ENCODE measurements at regions not wholly inside any gene's neighbourhood (a gene's known extent, or its start where the extent isn't known, plus 50 kb on each side); places are given as distances from the start of the nearest gene placed in this dataset.
A peak's percentile ranks its signal among the peaks of the same experiment; 100 is the strongest.

DNA sequence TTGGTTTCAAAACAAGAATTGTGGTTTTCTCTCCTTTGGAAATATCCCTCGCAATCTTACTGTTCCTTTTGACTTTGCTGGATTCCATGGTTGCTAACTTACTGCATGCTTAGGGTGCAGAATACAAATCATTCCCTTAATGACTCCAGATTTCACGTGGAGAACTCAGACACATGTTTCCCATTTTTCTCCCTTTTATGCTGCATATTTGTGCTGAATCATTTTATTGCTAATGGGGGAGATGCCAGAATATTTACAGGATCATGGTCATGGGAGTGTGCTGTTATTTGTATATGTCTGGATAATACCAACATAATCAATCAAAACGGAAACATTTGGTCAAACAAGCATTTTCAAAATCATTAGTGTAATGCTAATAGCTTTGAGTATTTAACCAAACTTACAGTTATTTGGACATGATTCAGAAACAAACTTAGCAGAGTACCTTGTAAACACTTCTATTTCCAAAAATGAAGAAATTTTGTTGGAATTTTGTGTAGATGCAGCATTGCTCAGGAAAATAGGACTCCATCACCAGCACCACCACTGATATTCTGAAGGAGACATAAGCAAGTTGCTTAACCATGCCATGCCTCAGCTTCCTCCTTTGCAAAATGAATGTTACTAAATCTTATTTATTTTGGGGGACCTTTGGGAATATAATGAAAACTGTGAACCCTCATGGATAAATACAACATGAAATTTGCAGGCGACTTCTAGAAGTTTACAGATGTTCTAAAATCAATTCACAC, 122.5 kb upstream of the RND3 start:
- DNase-seq: no peak

DNA sequence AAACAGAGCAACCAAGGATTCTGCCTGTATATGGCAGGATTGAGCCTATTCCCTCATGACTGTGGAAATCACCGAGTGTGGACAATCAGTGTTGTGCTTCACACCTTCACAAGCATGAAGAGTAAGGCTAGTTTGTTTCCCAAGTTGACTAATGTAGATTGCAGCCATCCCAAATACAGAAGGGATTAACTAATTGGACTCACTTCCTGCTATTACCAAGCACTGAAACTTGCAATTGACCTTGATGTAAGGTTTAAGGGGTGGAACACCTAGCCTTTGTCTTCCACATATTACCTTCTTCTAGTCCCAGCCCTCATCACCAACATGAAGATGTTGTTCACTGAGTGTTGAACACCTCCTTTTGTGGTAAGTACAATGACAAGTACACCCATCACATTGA, 120.9 kb upstream of the RND3 start:
- no peak for DNase-seq

DNA sequence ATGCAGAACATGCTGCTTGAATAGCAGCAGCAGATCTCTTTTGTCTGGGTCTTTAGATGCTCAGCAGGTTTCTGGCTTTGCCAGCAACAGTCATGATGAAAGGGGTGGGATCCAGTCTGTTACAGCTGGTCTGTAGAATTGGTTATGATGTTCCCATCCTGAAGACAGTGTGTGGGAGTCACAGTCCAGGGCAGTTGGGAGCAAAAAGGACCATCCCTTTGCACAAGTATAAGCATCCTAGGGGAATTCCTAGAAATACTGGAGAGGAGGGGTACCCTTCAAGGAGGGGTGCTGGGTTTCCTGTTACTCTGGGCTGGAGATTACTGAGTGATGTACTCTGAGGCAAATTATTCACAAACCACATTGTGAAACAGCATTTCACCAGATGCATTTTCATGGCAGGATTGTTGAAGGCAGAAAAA, 119.9 kb upstream of the RND3 start:
- no peak for DNase-seq

DNA sequence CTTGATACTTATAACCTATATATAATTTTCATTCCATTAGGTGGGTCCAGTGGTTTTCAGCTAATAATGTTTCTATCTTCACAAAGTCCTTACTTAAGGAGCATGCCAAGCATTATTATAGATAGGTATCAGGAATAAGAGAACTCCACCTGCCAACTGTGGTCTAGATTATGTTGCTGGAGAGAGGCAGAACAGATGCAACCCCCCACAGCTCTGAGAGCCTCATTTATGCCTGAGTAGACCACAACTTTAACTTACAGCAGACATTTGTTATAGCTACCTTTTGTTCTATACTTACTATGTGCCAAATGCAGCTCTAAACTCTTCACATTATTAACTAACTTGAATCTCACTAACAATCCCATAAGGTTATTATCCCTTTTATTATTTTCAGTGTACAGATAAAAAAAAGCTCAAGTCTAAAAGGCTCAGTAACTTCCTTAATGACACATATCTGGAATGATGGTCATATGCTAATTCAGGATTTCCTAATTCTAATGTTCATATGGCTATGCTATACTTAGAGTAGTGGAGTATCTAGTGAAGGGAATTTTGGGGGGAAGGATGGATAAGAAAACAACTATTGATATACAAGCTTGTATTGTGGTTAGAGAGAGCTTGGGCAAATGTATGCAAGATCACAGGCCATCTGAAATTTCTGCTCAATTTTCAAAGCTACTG, 119.1 kb upstream of the RND3 start:
- no peak for DNase-seq

DNA sequence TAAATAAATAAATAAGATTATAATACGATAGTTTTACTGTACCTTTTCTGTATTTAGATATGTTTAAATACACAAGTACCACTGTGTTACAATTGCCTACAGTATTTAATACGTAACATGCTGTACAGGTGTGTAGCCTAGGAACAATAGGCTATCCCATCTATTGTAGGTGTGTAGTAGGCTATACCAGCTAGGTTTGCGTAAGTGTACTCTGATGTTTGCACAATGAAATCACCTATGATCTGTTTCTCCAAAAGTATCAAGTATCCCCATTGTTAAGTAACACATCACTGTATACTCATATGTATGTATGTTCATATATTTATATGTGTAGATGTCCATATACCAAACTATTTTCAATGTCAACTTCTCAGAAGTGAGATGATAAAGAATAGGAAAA, 118.2 kb upstream of the RND3 start:
- no peak for DNase-seq

DNA sequence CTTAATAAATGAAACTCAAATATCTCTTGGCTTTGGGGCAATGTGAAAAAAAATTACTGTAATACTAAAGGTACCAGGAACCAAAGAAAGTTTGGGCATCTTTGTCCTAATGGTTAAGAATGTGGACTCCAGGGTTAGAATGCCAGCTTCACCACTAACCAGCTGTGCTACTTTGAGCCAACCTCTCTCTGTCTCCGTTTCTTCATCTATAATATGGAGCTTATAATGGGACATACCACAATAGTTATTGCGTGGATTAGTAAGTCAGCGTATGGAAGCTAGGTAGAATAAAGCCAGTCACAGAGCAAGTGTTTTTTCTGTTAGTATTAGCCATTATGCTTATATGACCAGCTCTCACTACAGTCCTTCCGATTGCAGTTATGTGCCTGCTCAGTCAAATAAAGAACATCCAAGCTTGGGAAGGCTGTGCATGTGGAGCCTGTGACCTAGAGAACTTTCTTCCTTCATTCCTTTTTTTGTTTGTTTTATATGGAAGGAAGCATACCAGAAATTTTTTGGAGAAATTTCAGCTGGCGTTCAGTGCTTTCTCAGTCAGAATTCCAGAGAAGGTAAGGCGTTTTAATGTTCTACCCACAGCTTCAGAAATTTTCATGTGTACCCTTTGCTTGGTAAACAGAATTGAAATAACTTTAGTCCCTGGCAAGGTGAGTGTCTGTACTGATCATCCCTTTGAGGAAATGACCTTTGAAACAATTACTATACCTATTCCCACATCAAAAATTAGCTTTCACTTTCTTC, 114.0 kb upstream of the RND3 start:
- DNase-seq: no peak

DNA sequence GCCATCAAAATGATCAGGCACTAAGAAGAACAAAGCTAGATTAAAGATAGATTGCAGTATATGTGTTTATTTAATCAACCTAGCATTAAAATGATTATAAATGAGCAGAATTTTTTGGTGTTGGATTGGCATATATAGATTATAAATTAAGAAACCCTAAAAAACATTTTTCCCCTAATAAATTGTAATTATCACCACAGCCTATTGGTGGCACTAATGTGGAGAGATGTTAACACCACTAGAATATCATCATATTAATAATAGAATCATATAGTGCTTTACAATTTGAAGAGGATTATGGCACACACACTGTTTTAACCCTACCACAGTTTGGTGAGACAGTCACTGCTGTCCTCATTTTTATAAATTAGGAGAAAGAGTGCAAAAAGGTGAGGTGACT, 112.4 kb upstream of the RND3 start:
- no peak for DNase-seq

DNA sequence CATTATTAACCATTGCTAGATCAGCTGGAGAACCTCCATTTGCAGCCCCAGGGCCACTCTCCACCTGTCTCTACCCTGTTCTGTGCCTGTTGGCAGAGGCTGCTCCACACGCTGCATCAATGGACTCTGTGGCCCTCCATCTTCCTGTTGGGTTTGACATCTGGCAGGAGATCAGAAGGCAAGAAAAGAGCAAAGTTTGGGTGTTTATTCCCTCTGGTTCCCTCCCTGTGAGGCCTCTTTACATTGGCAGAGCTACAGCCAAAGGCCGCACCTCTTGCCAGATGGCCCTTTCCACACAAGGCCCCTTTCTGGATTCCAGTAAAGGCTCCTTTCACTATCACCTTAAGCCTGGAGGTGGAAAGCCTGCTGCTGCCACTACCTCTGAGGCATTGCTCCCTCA, 110.9 kb upstream of the RND3 start:
- no peak for DNase-seq

DNA sequence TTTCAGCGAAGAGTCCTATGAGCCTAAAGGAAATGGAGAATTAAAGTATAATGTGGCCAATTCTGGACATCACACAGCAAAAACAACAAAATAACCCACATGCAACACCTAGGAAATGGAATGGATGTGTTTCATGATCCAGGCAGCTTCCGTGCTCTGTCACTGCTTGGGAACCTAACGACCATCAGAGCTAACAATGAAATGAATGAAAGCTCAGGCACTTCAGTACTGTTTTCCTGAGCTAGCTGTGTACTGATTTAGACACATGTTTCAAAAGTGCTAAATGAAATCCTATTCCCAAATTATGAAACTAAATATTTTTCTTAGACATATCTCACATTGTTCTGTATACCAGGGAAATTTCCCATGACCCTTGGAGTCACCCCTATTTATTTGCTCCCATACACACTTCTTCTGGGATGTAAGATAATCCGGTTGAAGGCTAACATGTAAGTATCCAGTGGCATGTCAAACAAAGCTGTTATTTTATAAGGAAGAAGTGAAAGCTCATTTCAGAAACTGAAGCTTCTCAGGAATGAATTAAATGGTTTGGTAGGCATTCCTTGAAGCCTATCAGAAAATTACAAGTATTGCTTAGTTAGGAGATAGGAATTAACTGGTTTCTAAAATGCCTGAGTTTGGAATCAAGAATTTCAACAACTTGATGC, 108.5 kb upstream of the RND3 start:
- DNase-seq: peak; percentile 54

DNA sequence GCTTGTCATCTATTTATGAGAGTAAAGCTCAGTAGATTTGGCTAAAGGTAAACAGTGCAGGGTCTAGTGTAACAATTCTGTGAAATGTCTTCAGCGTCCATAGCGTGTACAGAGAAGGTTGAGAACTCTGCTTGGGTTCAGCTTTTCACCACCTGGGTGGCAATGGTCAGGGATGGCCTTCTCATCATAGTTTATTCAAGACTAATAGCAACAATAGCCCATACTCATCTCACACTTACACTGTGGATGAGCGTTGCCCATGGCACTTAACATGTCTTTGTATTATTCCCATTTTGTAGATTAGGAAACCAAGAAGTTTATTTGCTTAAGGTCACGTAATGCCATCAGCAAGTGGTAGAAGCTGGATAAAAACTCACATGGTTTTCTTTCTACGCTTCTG, 106.8 kb upstream of the RND3 start:
- no peak for DNase-seq

DNA sequence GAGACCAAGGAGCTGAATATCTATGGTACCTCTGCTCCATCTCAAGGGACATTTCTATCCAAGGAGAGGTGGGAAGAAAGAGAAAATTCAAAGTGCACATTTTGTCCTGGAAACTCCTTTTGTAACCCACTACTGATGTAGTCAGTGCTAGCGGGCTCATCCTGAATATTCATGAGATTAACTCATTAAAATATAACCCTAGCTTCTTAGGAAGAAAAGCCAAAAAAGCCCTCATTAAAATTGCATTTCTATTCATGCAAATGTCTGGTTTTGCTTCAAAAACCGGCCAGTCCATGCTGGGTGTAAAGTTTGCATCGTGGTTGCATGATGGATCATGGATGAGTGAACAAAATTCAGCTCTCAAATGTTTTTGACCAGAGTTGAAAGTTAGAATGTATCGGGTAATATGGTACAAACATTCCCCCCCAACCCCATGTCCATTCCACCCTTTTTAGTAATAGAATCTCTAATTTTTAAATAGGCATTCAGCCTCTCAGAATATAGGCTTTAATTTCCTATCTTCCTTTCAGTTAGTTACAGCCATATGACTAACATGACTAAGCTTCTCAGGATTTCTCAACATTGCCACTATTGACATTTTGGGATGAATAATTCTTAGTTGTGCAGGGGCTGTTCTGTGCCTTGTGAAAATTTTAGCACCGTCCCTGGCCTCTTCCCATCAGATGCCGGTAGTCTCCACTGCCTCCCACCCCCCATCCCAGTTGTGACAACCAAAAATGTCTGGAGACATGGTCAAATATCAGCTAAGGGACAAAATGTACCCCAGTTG, 104.2 kb upstream of the RND3 start:
- DNase-seq: no peak

DNA sequence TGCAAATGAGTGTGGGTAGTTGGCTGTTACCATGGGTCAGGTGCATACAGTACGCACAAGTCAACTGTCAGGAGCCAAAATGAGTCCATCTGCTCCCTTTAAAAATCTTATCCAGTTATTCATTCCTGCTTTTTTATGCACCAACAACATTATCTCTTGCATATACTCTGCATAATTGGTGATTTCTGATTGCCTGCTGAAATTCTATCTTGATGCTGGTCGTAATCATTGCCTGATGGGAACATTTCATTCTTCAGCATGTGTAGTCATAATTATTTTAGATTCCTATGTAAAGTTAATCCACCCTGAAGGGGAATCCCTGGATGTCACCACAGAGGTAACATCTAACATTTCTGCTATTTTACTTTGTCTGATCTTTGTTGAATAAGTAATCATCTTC, 102.2 kb upstream of the RND3 start:
- no peak for DNase-seq

DNA sequence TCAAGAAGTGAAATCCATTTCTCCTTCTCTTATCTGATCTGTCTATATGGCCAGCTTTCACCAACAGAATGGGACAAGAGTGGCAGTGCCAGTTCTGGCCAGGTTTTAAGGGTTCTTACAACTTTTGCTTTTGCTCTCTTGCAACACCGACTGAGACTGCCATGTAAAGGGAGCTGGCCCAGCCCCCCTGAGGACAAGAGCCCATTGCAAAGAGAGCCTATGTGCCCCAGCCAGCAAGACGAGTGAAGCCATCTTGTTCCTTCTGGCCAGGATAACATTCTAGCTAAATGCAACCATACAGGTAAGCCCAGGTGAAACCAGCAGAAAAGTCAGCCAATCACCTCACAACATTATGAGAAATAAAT, 101.0 kb upstream of the RND3 start:
- no peak for DNase-seq

DNA sequence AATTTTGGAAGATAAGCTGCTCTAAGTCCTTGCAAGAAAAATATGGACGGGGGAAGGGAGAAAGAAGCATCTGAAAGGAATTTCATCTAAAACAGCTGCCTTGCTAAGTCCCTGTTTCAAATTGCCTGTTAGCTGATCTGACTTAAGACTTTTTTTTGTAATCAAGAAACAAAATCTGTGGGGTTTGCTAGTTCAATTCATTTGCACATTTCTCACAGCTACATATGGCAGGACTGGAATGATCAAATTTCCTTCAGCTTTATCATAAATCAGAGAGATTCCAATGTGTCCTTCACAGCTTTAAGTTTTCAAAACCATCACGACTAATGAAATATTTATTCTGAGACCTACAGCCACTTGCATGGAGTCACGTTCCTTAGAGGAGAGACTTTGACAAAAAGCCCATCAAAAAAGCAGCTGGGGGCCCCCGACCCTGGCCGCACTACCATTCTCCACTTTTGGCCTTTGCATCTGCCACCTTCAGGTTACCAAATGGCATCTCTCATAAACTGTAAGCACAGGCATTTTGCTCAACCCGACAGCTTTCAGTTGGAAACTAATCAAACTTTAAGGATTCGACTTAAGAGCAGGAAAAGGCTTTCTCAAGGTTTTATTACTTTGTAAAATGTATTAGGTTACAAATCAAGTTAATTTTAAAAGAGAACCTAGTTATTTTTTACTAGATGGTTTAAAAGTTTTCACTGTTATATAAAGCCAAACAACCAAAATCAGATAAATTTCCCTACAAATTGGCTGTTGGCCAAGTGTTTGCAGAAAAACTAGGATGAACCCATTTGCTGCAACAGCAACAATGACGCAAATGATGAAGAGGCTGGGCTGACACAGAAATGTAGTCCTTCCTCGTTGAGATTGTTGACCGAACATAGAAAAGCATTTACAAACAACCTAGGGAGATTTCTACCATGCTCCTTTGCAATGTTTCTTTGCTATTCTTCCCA, 100.4 kb upstream of the RND3 start:
- no peak for DNase-seq

DNA sequence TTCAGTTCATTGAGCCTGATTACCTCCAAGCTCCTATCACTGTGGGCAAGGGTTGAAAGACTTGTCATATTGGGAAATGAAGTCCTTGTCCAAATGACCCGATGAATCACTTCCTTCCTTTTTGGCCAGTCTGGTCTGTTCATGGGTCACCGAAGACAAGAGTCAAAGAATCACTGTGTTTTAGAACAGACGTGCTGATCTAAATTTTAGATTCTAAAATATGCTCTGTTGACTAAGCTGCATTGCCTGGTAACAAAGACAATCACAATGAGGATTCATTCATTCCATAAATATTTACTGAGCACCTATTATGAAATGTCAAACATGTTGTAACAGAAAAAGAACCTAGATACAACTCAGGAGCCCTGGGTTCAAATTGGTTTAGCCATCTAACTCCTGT, 99.4 kb upstream of the RND3 start:
- DNase-seq: no peak

DNA sequence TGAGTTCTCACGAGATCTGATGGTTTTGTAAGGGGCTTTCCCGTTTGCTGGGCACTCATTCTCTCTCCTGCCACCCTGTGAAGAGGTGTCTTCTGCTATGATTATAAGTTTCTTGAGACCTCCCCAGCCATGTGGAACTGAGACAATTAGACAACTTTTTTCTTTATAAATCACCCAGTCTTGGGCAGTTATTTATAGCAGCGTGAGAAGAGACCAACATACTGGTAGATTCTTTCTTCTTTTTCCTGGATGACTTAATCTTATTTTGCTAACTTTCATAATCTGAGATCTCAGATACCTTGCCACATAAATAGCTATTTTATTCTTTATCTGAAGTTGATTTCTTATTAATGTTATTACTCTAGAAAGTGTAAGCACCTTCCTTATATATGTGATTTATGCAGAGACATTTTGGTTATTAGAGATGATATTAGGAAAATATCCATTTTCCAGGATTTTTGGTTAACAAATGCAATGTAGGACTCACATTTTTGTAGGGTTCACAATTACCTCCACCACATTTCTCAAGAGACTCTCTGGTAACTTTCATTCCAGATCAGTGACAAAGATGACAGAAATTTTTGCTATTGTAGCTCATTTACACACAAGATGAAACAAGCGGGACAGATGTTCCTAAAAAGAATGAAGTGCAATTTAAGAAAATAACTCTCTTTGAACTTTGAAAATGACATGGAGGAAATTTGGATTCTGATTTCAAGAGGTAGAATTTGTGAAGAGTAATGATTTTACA, 97.9 kb upstream of the RND3 start:
- DNase-seq: no peak

DNA sequence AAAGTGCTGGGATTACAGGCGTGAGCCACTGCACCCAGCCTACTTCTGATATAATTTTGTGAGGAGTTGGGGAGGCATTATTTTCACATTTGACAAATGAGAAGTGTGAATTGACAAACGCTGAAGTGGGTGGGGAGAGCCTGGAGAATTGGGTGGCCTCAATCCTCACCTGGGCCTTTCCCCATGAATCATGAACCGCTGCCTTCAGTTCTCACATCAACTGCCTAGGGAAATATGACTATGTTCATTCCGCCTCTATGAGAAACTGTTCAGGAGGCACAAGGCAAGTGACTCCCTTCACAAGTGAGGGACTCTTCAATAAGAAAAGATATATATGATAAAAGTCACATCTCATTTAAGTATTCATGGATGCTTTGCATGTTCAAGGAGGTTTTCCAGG, 96.6 kb upstream of the RND3 start:
- no peak for DNase-seq

DNA sequence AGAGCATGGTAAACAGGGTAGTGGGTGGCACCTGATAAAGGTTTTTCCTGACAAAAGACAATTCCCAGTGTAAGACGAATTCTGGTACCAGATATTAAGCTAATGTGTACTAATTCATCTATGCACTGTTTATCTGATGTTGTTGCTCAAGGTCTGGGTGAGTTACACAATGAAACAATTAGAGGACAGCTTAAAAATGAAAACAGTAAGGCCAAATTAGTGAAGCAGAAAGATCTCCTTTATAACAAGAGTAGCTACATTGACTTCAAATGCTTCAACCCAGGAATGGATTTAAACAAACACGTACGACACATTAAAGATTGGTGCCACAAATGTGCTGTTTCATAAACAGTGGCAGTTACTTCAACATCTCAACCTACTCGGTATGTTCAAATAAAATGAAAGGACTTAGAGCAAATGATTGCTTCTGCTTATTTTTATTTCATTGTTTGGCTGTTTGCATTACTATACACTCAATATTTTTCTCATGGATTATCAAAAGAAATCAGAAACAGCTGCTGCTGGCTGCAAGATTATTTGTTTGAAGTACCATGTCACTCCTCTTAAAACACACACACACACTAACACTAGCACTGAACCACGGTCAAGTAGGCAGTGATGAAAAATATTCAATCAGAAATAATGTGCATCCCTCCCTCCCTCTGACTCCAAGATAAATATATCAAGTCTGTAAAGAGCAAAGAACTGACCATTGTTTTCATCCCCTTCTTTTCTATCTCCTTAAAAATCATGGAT, 94.4 kb upstream of the RND3 start:
- no peak for DNase-seq

DNA sequence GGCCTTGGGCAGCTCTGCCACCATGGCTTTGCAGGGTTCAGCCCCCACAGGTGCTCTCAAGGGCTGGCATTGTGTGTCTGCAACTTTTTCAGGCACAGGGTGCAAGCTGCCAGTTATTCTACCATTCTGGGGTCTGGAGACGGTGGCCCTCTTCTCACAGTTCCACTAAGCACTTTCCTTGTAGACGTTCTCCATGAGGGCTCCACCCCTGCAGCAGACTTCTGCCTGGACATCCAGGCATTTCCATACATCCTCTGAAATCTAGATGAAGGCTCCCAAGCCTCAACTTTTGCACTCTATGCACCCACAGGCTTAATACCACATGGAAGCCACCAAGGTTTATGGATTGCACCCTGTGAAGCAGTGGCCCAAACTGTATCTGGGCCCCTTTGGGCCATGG, 91.0 kb upstream of the RND3 start:
- DNase-seq: no peak

DNA sequence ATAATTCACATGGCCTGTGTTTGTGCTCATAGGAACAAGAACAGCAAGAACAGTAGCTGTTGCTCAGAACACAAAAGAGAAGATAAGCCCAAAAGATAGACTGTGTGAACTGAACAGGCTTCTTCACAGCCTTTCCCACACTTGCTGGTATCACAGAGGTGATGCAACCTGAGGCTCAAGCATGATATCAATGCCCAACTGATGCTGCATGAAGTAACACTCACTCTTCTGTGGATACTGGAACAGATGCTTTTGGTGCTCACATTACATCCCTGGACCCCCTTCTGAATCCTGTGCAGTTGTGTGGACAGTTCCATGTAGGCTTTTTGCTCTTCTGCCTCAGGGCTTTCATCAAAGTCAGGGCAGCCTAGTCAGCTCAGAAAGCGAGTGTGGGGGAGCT, 88.4 kb upstream of the RND3 start:
- no peak for DNase-seq
